Peyer's patch (tissue), 4 donors: ENCODE measurements at regions not wholly inside any gene's neighbourhood (a gene's known extent, or its start where the extent isn't known, plus 50 kb on each side); places are given as distances from the start of the nearest gene placed in this dataset.

Experiments used
- POLR2A ChIP-seq, 2 donors: fragments of 450-650 bp; IDR thresholded peaks; one replicate each; pipeline ENCODE4 v1.5.1; 2017; ENCODE audit warnings: antibody characterized with exemption in 2 of 2, mild to moderate bottlenecking in 2 of 2, moderate library complexity in 2 of 2
- TF ChIP-seq, protein P1 (sequence below), 6 experiments: fragments of 450-650 bp in 4 of 6; fragments of 200-600 bp in 2 of 6; sonication (generic) in 1 of 6; IDR thresholded peaks; one replicate each; pipeline ENCODE4 v1.5.1; 2017 to 2019; ENCODE audit warnings: antibody characterized with exemption in 6 of 6, mild to moderate bottlenecking in 3 of 6, moderate library complexity in 1 of 6

DNA sequence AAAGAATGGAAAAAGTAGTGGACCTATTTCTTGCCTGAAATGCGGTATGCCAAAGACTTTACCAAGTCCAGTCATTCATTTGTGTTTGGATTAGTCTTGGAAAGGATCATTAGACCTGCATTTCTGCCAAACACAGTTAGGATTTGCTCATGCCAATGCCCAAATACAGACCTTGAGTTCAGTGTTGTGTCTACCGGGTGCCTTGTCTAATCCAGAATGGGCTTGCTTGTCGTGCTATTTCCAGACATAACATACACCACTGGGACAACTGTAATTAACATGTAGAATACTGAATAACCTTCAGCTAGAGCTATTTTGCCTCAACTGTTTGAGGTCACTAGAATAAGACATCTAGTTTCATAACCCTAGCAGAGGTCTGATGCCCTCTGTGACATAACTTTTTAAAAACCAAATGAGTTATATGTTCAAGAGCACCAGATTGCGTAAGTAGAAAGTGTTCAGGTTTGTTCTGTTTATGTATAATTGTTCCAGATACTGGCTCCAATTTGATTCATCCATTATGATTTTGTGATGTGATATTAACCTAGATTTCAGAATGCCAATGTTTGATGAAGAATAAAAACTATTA, 145.3 kb upstream of the DPH6 start:
- TF ChIP-seq, protein P1, sequence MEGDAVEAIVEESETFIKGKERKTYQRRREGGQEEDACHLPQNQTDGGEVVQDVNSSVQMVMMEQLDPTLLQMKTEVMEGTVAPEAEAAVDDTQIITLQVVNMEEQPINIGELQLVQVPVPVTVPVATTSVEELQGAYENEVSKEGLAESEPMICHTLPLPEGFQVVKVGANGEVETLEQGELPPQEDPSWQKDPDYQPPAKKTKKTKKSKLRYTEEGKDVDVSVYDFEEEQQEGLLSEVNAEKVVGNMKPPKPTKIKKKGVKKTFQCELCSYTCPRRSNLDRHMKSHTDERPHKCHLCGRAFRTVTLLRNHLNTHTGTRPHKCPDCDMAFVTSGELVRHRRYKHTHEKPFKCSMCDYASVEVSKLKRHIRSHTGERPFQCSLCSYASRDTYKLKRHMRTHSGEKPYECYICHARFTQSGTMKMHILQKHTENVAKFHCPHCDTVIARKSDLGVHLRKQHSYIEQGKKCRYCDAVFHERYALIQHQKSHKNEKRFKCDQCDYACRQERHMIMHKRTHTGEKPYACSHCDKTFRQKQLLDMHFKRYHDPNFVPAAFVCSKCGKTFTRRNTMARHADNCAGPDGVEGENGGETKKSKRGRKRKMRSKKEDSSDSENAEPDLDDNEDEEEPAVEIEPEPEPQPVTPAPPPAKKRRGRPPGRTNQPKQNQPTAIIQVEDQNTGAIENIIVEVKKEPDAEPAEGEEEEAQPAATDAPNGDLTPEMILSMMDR (IDR thresholded peaks at IDR 0.05), result no peak
- no peak for TF ChIP-seq POLR2A (IDR thresholded peaks at IDR 0.05)
